ENCODE measurements at regions not wholly inside any gene's neighbourhood (a gene's known extent, or its start where the extent isn't known, plus 50 kb on each side); places are given as distances from the start of the nearest gene placed in this dataset.

GRCh38 chr20:19937651-19938420 is 79.3 kb upstream of the NAA20 start:
- Histone ChIP-seq H3K9ac (ENCODE audit: low read length) (peak overlapping the region; percentile 57; the same call in 1 of the 2 replicates), H3K4me1 (ENCODE audit: low read length) (peaks cover 58% of the 10 kb centered on the region)

GRCh38 chr20:19938421-19939090 is 78.6 kb upstream of the NAA20 start:
- Histone ChIP-seq H3K27me3 (ENCODE audit: low read depth, low read length) (no peaks in the 10 kb centered on the region), H3K9ac (ENCODE audit: low read length) (no peak overlapping the region), H4K20me1 (ENCODE audit: insufficient read depth, low read length) (no peaks in the 10 kb centered on the region), H3K79me2 (ENCODE audit: low read length) (no peaks in the 10 kb centered on the region), H3K9me3 (ENCODE audit: insufficient read depth, low read length) (no peaks in the 10 kb centered on the region), H3K27ac (ENCODE audit: low read length) (no peak overlapping the region), H3K4me3 (ENCODE audit: low read length) (no peak overlapping the region), H2AFZ (ENCODE audit: low read depth, low read length) (no peak overlapping the region), H3K36me3 (replicated peaks; ENCODE audit: low read depth, low read length) (no peaks in the 10 kb centered on the region), H3K4me2 (ENCODE audit: low read length) (no peak overlapping the region), H3K4me1 (ENCODE audit: low read length) (peaks cover 65% of the 10 kb centered on the region)
- no peak for TF ChIP-seq EZH2phosphoT487 (IDR thresholded peaks at IDR 0.05; ENCODE audit: low read depth)
- no peak for TF ChIP-seq CTCF (IDR thresholded peaks at IDR 0.05; ENCODE audit: low read depth, low read length)

More at GRCh38 chr20:19937651-19938420, 79.3 kb upstream of the NAA20 start:
- no peaks in the 10 kb centered on the region for H3K36me3 ChIP-seq (replicated peaks; ENCODE audit: low read depth, low read length)
- peak overlapping the region; percentile 44; the same call in 1 of the 2 replicates for H2AFZ ChIP-seq (ENCODE audit: low read depth, low read length)
- H3K27ac ChIP-seq (ENCODE audit: low read length), result peak overlapping the region; percentile 69
- H3K9me3 ChIP-seq (ENCODE audit: insufficient read depth, low read length), result peaks cover 4% of the 10 kb centered on the region; the same call in 1 of the 2 replicates
- no peaks in the 10 kb centered on the region for H3K79me2 ChIP-seq (ENCODE audit: low read length)
- peak overlapping the region; percentile 86 for H3K4me2 ChIP-seq (ENCODE audit: low read length)
- peak overlapping the region; percentile 73 for H3K4me3 ChIP-seq (ENCODE audit: low read length)
- TF ChIP-seq CTCF (IDR thresholded peaks at IDR 0.05; ENCODE audit: low read depth, low read length) (no peak), EZH2phosphoT487 (IDR thresholded peaks at IDR 0.05; ENCODE audit: low read depth) (no peak)
- no peaks in the 10 kb centered on the region for H4K20me1 ChIP-seq (ENCODE audit: insufficient read depth, low read length)
- H3K27me3 ChIP-seq (ENCODE audit: low read depth, low read length), result no peaks in the 10 kb centered on the region

GRCh38 chr20:19940988-19941460 is 76.1 kb upstream of the NAA20 start:
- Histone ChIP-seq H3K79me2 (ENCODE audit: low read length) (no peaks in the 10 kb centered on the region), H2AFZ (ENCODE audit: low read depth, low read length) (no peak overlapping the region), H3K4me3 (ENCODE audit: low read length) (no peak overlapping the region), H3K9ac (ENCODE audit: low read length) (no peak overlapping the region), H4K20me1 (ENCODE audit: insufficient read depth, low read length) (no peaks in the 10 kb centered on the region), H3K36me3 (replicated peaks; ENCODE audit: low read depth, low read length) (no peaks in the 10 kb centered on the region), H3K4me2 (ENCODE audit: low read length) (no peak overlapping the region), H3K27ac (ENCODE audit: low read length) (no peak overlapping the region), H3K4me1 (ENCODE audit: low read length) (peaks cover 69% of the 10 kb centered on the region), H3K27me3 (ENCODE audit: low read depth, low read length) (no peaks in the 10 kb centered on the region), H3K9me3 (ENCODE audit: insufficient read depth, low read length) (no peaks in the 10 kb centered on the region)
- TF ChIP-seq EZH2phosphoT487 (IDR thresholded peaks at IDR 0.05; ENCODE audit: low read depth) (no peak), CTCF (IDR thresholded peaks at IDR 0.05; ENCODE audit: low read depth, low read length) (no peak)

GRCh38 chr20:19942611-19943010 is 74.6 kb upstream of the NAA20 start:
- no peaks in the 10 kb centered on the region for H3K27me3 ChIP-seq (ENCODE audit: low read depth, low read length)
- no peaks in the 10 kb centered on the region for H4K20me1 ChIP-seq (ENCODE audit: insufficient read depth, low read length)
- no peaks in the 10 kb centered on the region for H3K9me3 ChIP-seq (ENCODE audit: insufficient read depth, low read length)
- H3K27ac ChIP-seq (ENCODE audit: low read length), result peak overlapping the region; percentile 19; the same call in 1 of the 2 replicates
- H3K4me2 ChIP-seq (ENCODE audit: low read length), result no peak overlapping the region
- TF ChIP-seq CTCF (IDR thresholded peaks at IDR 0.05; ENCODE audit: low read depth, low read length), result no peak
- no peak overlapping the region for H2AFZ ChIP-seq (ENCODE audit: low read depth, low read length)
- no peaks in the 10 kb centered on the region for H3K79me2 ChIP-seq (ENCODE audit: low read length)
- peaks cover 68% of the 10 kb centered on the region for H3K4me1 ChIP-seq (ENCODE audit: low read length)
- H3K36me3 ChIP-seq (replicated peaks; ENCODE audit: low read depth, low read length), result no peaks in the 10 kb centered on the region
- no peak overlapping the region for H3K4me3 ChIP-seq (ENCODE audit: low read length)
- H3K9ac ChIP-seq (ENCODE audit: low read length), result no peak overlapping the region
